ENCODE measurements at regions not wholly inside any gene's neighbourhood (a gene's known extent, or its start where the extent isn't known, plus 50 kb on each side); places are given as distances from the start of the nearest gene placed in this dataset.

GRCh38 chr15:70385052-70385451, 287.3 kb upstream of the TLE3 start:
- no peak for TF ChIP-seq POLR2A (IDR thresholded peaks at IDR 0.05; ENCODE audit: extremely low read depth, insufficient read length)
- no peak overlapping the region for H3K4me3 ChIP-seq (ENCODE audit: low read depth, low read length)
- DNase-seq (ENCODE audit: low read depth): no peak

- no peak overlapping the region for H3K4me3 ChIP-seq (ENCODE audit: low read depth, low read length)
- no peak for DNase-seq (ENCODE audit: low read depth)
- no peak for TF ChIP-seq MAX (IDR thresholded peaks at IDR 0.05; ENCODE audit: low read depth, low read length)
- TF ChIP-seq CTCF (IDR thresholded peaks at IDR 0.05; ENCODE audit: low read depth, low read length): no peak
- TF ChIP-seq MYC (IDR thresholded peaks at IDR 0.05; ENCODE audit: low read depth, low read length): no peak
- no peak for TF ChIP-seq POLR2A (IDR thresholded peaks at IDR 0.05; ENCODE audit: extremely low read depth, insufficient read length)
These were observed 286.1 kb upstream of the TLE3 start for GRCh38 chr15:70383856-70384255.

GRCh38 chr15:70382762-70383458, 285.2 kb upstream of the TLE3 start:
- no peak for DNase-seq (ENCODE audit: low read depth)
- H3K4me3 ChIP-seq (ENCODE audit: low read depth, low read length): no peak overlapping the region
- no peak for TF ChIP-seq MYC (IDR thresholded peaks at IDR 0.05; ENCODE audit: low read depth, low read length)
- TF ChIP-seq MAX (IDR thresholded peaks at IDR 0.05; ENCODE audit: low read depth, low read length): no peak
- no peak for TF ChIP-seq CTCF (IDR thresholded peaks at IDR 0.05; ENCODE audit: low read depth, low read length)

GRCh38 chr15:70382009-70382749, 284.5 kb upstream of the TLE3 start:
- TF ChIP-seq POLR2A (IDR thresholded peaks at IDR 0.05; ENCODE audit: extremely low read depth, insufficient read length): no peak
- TF ChIP-seq MYC (IDR thresholded peaks at IDR 0.05; ENCODE audit: low read depth, low read length): no peak
- TF ChIP-seq MAX (IDR thresholded peaks at IDR 0.05; ENCODE audit: low read depth, low read length): no peak
- no peak for TF ChIP-seq CTCF (IDR thresholded peaks at IDR 0.05; ENCODE audit: low read depth, low read length)
- no peak overlapping the region for H3K4me3 ChIP-seq (ENCODE audit: low read depth, low read length)
- no peak for DNase-seq (ENCODE audit: low read depth)

GRCh38 chr15:70379938-70380883, 282.5 kb upstream of the TLE3 start:
- TF ChIP-seq MAX (IDR thresholded peaks at IDR 0.05; ENCODE audit: low read depth, low read length) (no peak), POLR2A (IDR thresholded peaks at IDR 0.05; ENCODE audit: extremely low read depth, insufficient read length) (no peak), CTCF (IDR thresholded peaks at IDR 0.05; ENCODE audit: low read depth, low read length) (no peak), MYC (IDR thresholded peaks at IDR 0.05; ENCODE audit: low read depth, low read length) (no peak)

GRCh38 chr15:70379134-70379533, 281.4 kb upstream of the TLE3 start:
- TF ChIP-seq POLR2A (IDR thresholded peaks at IDR 0.05; ENCODE audit: extremely low read depth, insufficient read length): no peak
- no peak for TF ChIP-seq MAX (IDR thresholded peaks at IDR 0.05; ENCODE audit: low read depth, low read length)
- TF ChIP-seq MYC (IDR thresholded peaks at IDR 0.05; ENCODE audit: low read depth, low read length): no peak
- no peak for TF ChIP-seq CTCF (IDR thresholded peaks at IDR 0.05; ENCODE audit: low read depth, low read length)
- DNase-seq (ENCODE audit: low read depth): no peak
- H3K4me3 ChIP-seq (ENCODE audit: low read depth, low read length): no peak overlapping the region

More at GRCh38 chr15:70379938-70380883, 282.5 kb upstream of the TLE3 start:
- DNase-seq (ENCODE audit: low read depth): no peak
- H3K4me3 ChIP-seq (ENCODE audit: low read depth, low read length): no peak overlapping the region
